MM.1S (cell line): ENCODE measurements at regions not wholly inside any gene's neighbourhood (a gene's known extent, or its start where the extent isn't known, plus 50 kb on each side); places are given as distances from the start of the nearest gene placed in this dataset.

Experiments
- EZH2 ChIP-seq: fragments of 300-600 bp; sonication (generic); optimal IDR thresholded peaks from 2 replicates; pipeline ENCODE3; 2017; ENCODE audit warnings: low read depth, mild to moderate bottlenecking, antibody characterized with exemption, low read length, mixed read lengths
- EZH2phosphoT487 ChIP-seq: fragments of 300-600 bp; sonication (generic); IDR thresholded peaks from 2 replicates; pipeline ENCODE4 v1.6.1; 2018; ENCODE audit warnings: antibody characterized with exemption, low read length
- TF ChIP-seq, protein P1 (sequence below): fragments of 300-600 bp; sonication (generic); IDR thresholded peaks from 2 replicates; pipeline ENCODE4 v1.5.1; 2016; ENCODE audit warnings: antibody characterized with exemption, low read length, mixed read lengths

DNA sequence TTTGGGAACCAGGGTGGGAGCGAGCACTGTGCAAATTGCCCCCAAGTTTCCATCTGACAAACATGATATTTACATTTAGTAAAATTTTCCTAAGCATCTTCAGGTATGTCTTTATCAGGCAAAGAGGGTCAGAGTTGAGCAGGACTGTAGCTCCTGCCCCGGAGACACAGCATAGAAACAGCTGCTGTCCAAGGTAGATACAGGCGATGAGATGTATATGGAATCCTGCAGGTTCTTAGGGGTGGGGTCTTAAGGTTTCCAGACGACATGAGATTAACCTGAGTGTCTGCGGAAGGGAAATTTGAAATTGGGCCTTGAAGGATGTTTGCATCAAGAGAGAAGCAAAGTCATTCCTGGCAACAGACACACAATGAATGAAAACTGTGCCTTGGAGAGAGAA lies 998.8 kb downstream of the AACS start:
- TF ChIP-seq, protein P1, sequence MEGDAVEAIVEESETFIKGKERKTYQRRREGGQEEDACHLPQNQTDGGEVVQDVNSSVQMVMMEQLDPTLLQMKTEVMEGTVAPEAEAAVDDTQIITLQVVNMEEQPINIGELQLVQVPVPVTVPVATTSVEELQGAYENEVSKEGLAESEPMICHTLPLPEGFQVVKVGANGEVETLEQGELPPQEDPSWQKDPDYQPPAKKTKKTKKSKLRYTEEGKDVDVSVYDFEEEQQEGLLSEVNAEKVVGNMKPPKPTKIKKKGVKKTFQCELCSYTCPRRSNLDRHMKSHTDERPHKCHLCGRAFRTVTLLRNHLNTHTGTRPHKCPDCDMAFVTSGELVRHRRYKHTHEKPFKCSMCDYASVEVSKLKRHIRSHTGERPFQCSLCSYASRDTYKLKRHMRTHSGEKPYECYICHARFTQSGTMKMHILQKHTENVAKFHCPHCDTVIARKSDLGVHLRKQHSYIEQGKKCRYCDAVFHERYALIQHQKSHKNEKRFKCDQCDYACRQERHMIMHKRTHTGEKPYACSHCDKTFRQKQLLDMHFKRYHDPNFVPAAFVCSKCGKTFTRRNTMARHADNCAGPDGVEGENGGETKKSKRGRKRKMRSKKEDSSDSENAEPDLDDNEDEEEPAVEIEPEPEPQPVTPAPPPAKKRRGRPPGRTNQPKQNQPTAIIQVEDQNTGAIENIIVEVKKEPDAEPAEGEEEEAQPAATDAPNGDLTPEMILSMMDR, result no peak
- TF ChIP-seq EZH2, result no peak
- TF ChIP-seq EZH2phosphoT487, result no peak
